GM12878 (cell line): ENCODE measurements at regions not wholly inside any gene's neighbourhood (a gene's known extent, or its start where the extent isn't known, plus 50 kb on each side); places are given as distances from the start of the nearest gene placed in this dataset.

Source experiments
- NFYA ChIP-seq: IDR thresholded peaks from 2 replicates; pipeline ENCODE4 v1.6.1; 2011; ENCODE audit warnings: low read depth, mild to moderate bottlenecking, low read length, improper control_type of control experiment, borderline replicate concordance
- RAD51 ChIP-seq: fragments of 450-650 bp; IDR thresholded peaks from 2 replicates; pipeline ENCODE4 v1.6.1; 2016; ENCODE audit warnings: moderate library complexity, mild to moderate bottlenecking, inconsistent platforms
- ZNF217 ChIP-seq: fragments of 450-650 bp; IDR thresholded peaks from 2 replicates; pipeline ENCODE4 v1.6.1; 2017; ENCODE audit warnings: antibody characterized with exemption, mild to moderate bottlenecking
- ZNF274 ChIP-seq: IDR thresholded peaks from one replicate; pipeline ENCODE4 v1.8.0; 2011; ENCODE audit not compliant: insufficient read length, insufficient read depth
- TF ChIP-seq, protein P1 (sequence below), 3 experiments: IDR thresholded peaks in 2 of 3; conservative IDR thresholded peaks in 1 of 3; 2 replicates each; pipeline ENCODE4 v1.5.1; 2011; ENCODE audit warnings: low read depth in 3 of 3, low read length in 3 of 3, mild to moderate bottlenecking in 3 of 3, control low read depth in 2 of 3, moderate library complexity in 2 of 3, inconsistent platforms in 1 of 3, mixed read lengths in 1 of 3; ENCODE audit not compliant: control insufficient read depth in 2 of 3, insufficient read depth in 1 of 3; ENCODE audit errors: extremely low read depth in 1 of 3
- TF ChIP-seq, protein P2 (sequence below): IDR thresholded peaks from 2 replicates; pipeline ENCODE4 v1.6.1; 2011; ENCODE audit warnings: low read depth, mild to moderate bottlenecking, low read length, moderate library complexity, borderline replicate concordance; ENCODE audit errors: extremely low read depth
- TF ChIP-seq, protein P3 (sequence below): IDR thresholded peaks from 2 replicates; pipeline ENCODE4 v1.6.1; 2012; ENCODE audit warnings: low read depth, low read length, improper control_type of control experiment
- TF ChIP-seq, protein P4 (sequence below): fragments of 450-650 bp; formaldehyde crosslinking; IDR thresholded peaks from 2 replicates; pipeline ENCODE4 v1.4.0; 2022; ENCODE audit warnings: mild to moderate bottlenecking, moderate library complexity
- TF ChIP-seq, protein P5 (sequence below): fragments of 450-650 bp; IDR thresholded peaks from 2 replicates; pipeline ENCODE4 v1.6.1; 2016; ENCODE audit warnings: mild to moderate bottlenecking, moderate library complexity, borderline replicate concordance

DNA sequence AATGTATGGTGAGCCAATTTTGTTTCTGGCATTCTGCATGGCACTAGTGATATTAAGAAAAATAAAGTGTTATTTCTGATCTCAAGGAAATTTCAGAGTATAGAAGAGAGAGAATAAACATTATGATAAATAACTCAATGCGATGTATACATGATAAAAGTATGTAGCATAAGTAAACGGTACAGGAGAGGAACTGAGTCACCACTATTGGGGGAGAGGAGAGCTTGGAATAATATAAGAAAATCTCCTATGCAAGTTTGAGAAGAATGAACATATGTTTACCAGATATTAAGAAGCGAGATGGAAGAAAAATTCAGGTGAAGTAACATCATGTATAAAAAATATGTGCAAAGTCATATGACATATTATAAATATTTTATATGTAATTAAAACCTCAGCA, 1230.3 kb upstream of the CITED2 start:
- TF ChIP-seq RAD51 (no peak), NFYA (no peak), ZNF274 (no peak), ZNF217 (no peak)
- TF ChIP-seq, protein P1, sequence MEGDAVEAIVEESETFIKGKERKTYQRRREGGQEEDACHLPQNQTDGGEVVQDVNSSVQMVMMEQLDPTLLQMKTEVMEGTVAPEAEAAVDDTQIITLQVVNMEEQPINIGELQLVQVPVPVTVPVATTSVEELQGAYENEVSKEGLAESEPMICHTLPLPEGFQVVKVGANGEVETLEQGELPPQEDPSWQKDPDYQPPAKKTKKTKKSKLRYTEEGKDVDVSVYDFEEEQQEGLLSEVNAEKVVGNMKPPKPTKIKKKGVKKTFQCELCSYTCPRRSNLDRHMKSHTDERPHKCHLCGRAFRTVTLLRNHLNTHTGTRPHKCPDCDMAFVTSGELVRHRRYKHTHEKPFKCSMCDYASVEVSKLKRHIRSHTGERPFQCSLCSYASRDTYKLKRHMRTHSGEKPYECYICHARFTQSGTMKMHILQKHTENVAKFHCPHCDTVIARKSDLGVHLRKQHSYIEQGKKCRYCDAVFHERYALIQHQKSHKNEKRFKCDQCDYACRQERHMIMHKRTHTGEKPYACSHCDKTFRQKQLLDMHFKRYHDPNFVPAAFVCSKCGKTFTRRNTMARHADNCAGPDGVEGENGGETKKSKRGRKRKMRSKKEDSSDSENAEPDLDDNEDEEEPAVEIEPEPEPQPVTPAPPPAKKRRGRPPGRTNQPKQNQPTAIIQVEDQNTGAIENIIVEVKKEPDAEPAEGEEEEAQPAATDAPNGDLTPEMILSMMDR (IDR thresholded peaks at IDR 0.05 in 2 of 3, conservative IDR thresholded peaks at IDR 0.05 in 1 of 3; ENCODE audit: control insufficient read depth in 2 of 3, extremely low read depth in 1 of 3, insufficient read depth in 1 of 3, low read depth in 3 of 3, low read length in 3 of 3): no peak
- TF ChIP-seq, protein P2, sequence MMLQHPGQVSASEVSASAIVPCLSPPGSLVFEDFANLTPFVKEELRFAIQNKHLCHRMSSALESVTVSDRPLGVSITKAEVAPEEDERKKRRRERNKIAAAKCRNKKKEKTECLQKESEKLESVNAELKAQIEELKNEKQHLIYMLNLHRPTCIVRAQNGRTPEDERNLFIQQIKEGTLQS: no peak
- TF ChIP-seq, protein P3, sequence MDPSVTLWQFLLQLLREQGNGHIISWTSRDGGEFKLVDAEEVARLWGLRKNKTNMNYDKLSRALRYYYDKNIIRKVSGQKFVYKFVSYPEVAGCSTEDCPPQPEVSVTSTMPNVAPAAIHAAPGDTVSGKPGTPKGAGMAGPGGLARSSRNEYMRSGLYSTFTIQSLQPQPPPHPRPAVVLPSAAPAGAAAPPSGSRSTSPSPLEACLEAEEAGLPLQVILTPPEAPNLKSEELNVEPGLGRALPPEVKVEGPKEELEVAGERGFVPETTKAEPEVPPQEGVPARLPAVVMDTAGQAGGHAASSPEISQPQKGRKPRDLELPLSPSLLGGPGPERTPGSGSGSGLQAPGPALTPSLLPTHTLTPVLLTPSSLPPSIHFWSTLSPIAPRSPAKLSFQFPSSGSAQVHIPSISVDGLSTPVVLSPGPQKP: no peak
- TF ChIP-seq, protein P4, sequence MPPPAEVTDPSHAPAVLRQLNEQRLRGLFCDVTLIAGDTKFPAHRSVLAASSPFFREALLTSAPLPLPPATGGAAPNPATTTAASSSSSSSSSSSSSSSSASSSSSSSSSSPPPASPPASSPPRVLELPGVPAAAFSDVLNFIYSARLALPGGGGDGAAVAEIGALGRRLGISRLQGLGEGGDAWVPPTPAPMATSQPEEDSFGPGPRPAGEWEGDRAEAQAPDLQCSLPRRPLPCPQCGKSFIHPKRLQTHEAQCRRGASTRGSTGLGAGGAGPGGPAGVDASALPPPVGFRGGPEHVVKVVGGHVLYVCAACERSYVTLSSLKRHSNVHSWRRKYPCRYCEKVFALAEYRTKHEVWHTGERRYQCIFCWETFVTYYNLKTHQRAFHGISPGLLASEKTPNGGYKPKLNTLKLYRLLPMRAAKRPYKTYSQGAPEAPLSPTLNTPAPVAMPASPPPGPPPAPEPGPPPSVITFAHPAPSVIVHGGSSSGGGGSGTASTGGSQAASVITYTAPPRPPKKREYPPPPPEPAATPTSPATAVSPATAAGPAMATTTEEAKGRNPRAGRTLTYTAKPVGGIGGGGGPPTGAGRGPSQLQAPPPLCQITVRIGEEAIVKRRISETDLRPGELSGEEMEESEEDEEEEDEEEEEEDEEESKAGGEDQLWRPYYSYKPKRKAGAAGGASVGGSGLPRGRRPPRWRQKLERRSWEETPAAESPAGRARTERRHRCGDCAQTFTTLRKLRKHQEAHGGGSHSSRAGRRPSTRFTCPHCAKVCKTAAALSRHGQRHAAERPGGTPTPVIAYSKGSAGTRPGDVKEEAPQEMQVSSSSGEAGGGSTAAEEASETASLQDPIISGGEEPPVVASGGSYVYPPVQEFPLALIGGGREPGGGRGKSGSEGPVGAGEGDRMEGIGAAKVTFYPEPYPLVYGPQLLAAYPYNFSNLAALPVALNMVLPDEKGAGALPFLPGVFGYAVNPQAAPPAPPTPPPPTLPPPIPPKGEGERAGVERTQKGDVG (CRISPR knock-in tag): no peak
- TF ChIP-seq, protein P5, sequence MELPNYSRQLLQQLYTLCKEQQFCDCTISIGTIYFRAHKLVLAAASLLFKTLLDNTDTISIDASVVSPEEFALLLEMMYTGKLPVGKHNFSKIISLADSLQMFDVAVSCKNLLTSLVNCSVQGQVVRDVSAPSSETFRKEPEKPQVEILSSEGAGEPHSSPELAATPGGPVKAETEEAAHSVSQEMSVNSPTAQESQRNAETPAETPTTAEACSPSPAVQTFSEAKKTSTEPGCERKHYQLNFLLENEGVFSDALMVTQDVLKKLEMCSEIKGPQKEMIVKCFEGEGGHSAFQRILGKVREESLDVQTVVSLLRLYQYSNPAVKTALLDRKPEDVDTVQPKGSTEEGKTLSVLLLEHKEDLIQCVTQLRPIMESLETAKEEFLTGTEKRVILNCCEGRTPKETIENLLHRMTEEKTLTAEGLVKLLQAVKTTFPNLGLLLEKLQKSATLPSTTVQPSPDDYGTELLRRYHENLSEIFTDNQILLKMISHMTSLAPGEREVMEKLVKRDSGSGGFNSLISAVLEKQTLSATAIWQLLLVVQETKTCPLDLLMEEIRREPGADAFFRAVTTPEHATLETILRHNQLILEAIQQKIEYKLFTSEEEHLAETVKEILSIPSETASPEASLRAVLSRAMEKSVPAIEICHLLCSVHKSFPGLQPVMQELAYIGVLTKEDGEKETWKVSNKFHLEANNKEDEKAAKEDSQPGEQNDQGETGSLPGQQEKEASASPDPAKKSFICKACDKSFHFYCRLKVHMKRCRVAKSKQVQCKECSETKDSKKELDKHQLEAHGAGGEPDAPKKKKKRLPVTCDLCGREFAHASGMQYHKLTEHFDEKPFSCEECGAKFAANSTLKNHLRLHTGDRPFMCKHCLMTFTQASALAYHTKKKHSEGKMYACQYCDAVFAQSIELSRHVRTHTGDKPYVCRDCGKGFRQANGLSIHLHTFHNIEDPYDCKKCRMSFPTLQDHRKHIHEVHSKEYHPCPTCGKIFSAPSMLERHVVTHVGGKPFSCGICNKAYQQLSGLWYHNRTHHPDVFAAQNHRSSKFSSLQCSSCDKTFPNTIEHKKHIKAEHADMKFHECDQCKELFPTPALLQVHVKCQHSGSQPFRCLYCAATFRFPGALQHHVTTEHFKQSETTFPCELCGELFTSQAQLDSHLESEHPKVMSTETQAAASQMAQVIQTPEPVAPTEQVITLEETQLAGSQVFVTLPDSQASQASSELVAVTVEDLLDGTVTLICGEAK: no peak
